Uterus (tissue), 3 donors: ENCODE measurements at regions not wholly inside any gene's neighbourhood (a gene's known extent, or its start where the extent isn't known, plus 50 kb on each side); places are given as distances from the start of the nearest gene placed in this dataset.

Experiments used
- DNase-seq, 2 donors: peaks; one replicate each; pipeline ENCODE4 v3.0.0-alpha.2; 2019 to 2020
- H3K27ac ChIP-seq, 2 donors: fragments of 200-600 bp; sonication (generic); 1 replicate in 1 of 2; 2 replicates in 1 of 2; pipeline ENCODE4 v1.5.1; 2016 to 2018
- H3K27me3 ChIP-seq, 2 donors: fragments of 200-600 bp; sonication (generic); one replicate each; pipeline ENCODE4 v1.5.1; 2018 to 2019; ENCODE audit warnings: control low read depth in 1 of 2
- H3K36me3 ChIP-seq, 2 donors: fragments of 200-600 bp; sonication (generic); one replicate each; pipeline ENCODE4 v1.5.1; 2019; ENCODE audit warnings: control low read depth in 1 of 2
- H3K4me1 ChIP-seq, 2 donors: fragments of 200-600 bp; sonication (generic); one replicate each; pipeline ENCODE4 v1.5.1; 2018 to 2019; ENCODE audit warnings: control low read depth in 1 of 2
- H3K4me3 ChIP-seq, 2 donors: fragments of 200-600 bp; sonication (generic); 1 replicate in 1 of 2; 2 replicates in 1 of 2; pipeline ENCODE4 v1.5.1; 2018 to 2019; ENCODE audit warnings: mild to moderate bottlenecking in 1 of 2
- H3K9me3 ChIP-seq, 2 donors: fragments of 200-600 bp; sonication (generic); one replicate each; pipeline ENCODE4 v1.5.1; 2019; ENCODE audit warnings: control low read depth in 1 of 2
- POLR2A ChIP-seq, 2 donors: fragments of 450-650 bp; IDR thresholded peaks; one replicate each; pipeline ENCODE4 v1.6.1; 2016; ENCODE audit warnings: antibody characterized with exemption in 2 of 2, mild to moderate bottlenecking in 1 of 2, moderate library complexity in 1 of 2
- intact Hi-C: fragments of 100-400 bp; cut with DNase I; formaldehyde crosslinking; loops from one replicate; pipeline ENCODE4 v1.15.1; 2023; ENCODE audit warnings: low total_unique reads
- TF ChIP-seq, protein P1 (sequence below), 4 experiments: fragments of 200-600 bp in 2 of 4; fragments of 450-650 bp in 2 of 4; sonication (generic) in 2 of 4; IDR thresholded peaks; one replicate each; pipeline ENCODE4 v1.5.1; 2016 to 2019; ENCODE audit warnings: antibody characterized with exemption in 4 of 4, mild to moderate bottlenecking in 2 of 4, moderate library complexity in 1 of 4
- donor health status: DM: yes; HTN: yes; CAD: no.

- intact Hi-C loops: no loop called here
- H3K9me3 ChIP-seq: no peaks in the 10 kb centered on the region
- no peak for DNase-seq
- TF ChIP-seq, protein P1, sequence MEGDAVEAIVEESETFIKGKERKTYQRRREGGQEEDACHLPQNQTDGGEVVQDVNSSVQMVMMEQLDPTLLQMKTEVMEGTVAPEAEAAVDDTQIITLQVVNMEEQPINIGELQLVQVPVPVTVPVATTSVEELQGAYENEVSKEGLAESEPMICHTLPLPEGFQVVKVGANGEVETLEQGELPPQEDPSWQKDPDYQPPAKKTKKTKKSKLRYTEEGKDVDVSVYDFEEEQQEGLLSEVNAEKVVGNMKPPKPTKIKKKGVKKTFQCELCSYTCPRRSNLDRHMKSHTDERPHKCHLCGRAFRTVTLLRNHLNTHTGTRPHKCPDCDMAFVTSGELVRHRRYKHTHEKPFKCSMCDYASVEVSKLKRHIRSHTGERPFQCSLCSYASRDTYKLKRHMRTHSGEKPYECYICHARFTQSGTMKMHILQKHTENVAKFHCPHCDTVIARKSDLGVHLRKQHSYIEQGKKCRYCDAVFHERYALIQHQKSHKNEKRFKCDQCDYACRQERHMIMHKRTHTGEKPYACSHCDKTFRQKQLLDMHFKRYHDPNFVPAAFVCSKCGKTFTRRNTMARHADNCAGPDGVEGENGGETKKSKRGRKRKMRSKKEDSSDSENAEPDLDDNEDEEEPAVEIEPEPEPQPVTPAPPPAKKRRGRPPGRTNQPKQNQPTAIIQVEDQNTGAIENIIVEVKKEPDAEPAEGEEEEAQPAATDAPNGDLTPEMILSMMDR (IDR thresholded peaks at IDR 0.05): no peak
- TF ChIP-seq POLR2A (IDR thresholded peaks at IDR 0.05): no peak
- no peaks in the 10 kb centered on the region for H3K4me1 ChIP-seq
- no peak overlapping the region for H3K27ac ChIP-seq
- H3K4me3 ChIP-seq: no peak overlapping the region
- no peaks in the 10 kb centered on the region for H3K36me3 ChIP-seq
- no peaks in the 10 kb centered on the region for H3K27me3 ChIP-seq
These were observed 155.9 kb upstream of the PALMD start for GRCh38 chr1:99490031-99490430.

- intact Hi-C loops: no loop called here
- Histone ChIP-seq H3K9me3 (no peaks in the 10 kb centered on the region), H3K36me3 (no peaks in the 10 kb centered on the region), H3K4me3 (no peak overlapping the region), H3K27ac (no peak overlapping the region), H3K4me1 (no peaks in the 10 kb centered on the region), H3K27me3 (no peaks in the 10 kb centered on the region)
- DNase-seq: no peak
- TF ChIP-seq, protein P1 (IDR thresholded peaks at IDR 0.05): no peak
- no peak for TF ChIP-seq POLR2A (IDR thresholded peaks at IDR 0.05)
These were observed 149.8 kb upstream of the PALMD start for GRCh38 chr1:99496067-99496466.

DNA sequence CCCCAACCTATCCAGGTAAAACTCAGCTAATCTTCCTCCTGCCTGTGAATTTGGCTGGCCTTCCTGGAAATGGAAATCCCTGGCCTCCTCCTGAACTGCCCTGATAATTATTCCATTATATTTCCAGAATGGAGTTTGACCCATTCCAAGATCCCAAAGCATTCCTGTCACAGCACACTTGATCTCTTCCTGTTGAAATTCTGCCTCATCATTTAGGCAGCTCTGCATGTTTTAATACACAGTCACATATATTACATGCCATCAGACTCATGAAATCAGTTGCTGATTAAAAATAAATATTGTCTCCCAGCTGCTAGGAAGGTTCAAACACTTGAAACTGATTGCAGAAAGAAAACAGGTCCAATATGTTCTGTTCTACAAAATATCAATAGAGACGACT lies 148.2 kb upstream of the PALMD start:
- Histone ChIP-seq H3K4me1 (no peaks in the 10 kb centered on the region), H3K9me3 (no peaks in the 10 kb centered on the region), H3K27ac (no peak overlapping the region), H3K36me3 (no peaks in the 10 kb centered on the region), H3K4me3 (no peak overlapping the region), H3K27me3 (no peaks in the 10 kb centered on the region)
- no peak for DNase-seq
- intact Hi-C loops: no loop called here
- TF ChIP-seq, protein P1 (IDR thresholded peaks at IDR 0.05): no peak

- intact Hi-C loops: no loop called here
- H3K4me3 ChIP-seq: no peak overlapping the region
These were observed 145.4 kb upstream of the PALMD start for GRCh38 chr1:99500541-99500940.

GRCh38 chr1:99501871-99502270 lies 144.0 kb upstream of the PALMD start:
- no peaks in the 10 kb centered on the region for H3K36me3 ChIP-seq
- no peak for DNase-seq
- no peak overlapping the region for H3K27ac ChIP-seq
- no peak for TF ChIP-seq POLR2A (IDR thresholded peaks at IDR 0.05)
- TF ChIP-seq, protein P1 (IDR thresholded peaks at IDR 0.05): no peak
- H3K4me1 ChIP-seq: no peaks in the 10 kb centered on the region
- H3K4me3 ChIP-seq: no peak overlapping the region
- H3K9me3 ChIP-seq: no peaks in the 10 kb centered on the region
- H3K27me3 ChIP-seq: no peaks in the 10 kb centered on the region
- intact Hi-C loops: no loop called here

More at GRCh38 chr1:99500541-99500940, 145.4 kb upstream of the PALMD start:
- no peaks in the 10 kb centered on the region for H3K27me3 ChIP-seq
- no peaks in the 10 kb centered on the region for H3K36me3 ChIP-seq
- no peaks in the 10 kb centered on the region for H3K9me3 ChIP-seq
- TF ChIP-seq, protein P1 (IDR thresholded peaks at IDR 0.05): no peak
- no peak for TF ChIP-seq POLR2A (IDR thresholded peaks at IDR 0.05)
- no peaks in the 10 kb centered on the region for H3K4me1 ChIP-seq
- no peak overlapping the region for H3K27ac ChIP-seq
- DNase-seq: no peak
